Endothelial cell of umbilical vein (primary cell): ENCODE measurements at regions not wholly inside any gene's neighbourhood (a gene's known extent, or its start where the extent isn't known, plus 50 kb on each side); places are given as distances from the start of the nearest gene placed in this dataset.

Experiments
- BruUV-seq: library from RNA; stranded (reverse); fragments of 400-500 nt; replicated peaks from 2 replicates; lab custom pipeline; 2021; lab: Mats Ljungman, UMichigan
- CTCF ChIA-PET: fragments of 300-600, 350-600 bp; sonication (Branson Sonifier 250); formaldehyde crosslinking; loops from one replicate; lab custom pipeline; 2021; ENCODE audit warnings: antibody characterized with exemption, inconsistent platforms; lab: Charles Lee
- POLR2A ChIA-PET: fragments of 300-600, 350-600 bp; sonication (Branson Sonifier 250); formaldehyde crosslinking; loops from one replicate; lab custom pipeline; 2021; ENCODE audit warnings: antibody characterized with exemption, inconsistent platforms; lab: Charles Lee
- DNase-seq: peaks from one replicate; pipeline ENCODE4 v3.0.0-alpha.2; 2011; ENCODE audit warnings: low read depth, low spot score
- FAIRE-seq: peaks from 2 replicates; lab custom pipeline; 2011; peaks lifted over from hg19 to GRCh38; lab: Jason Lieb, UNC
- H2AFZ ChIP-seq: 2 replicates; pipeline ENCODE4 v1.6.0; 2012; ENCODE audit warnings: low read depth, low read length, control low read depth, inconsistent platforms
- H3K27ac ChIP-seq: 2 replicates; pipeline ENCODE4 v1.5.1; 2011; ENCODE audit warnings: low read depth, mild to moderate bottlenecking, control low read depth, low read length, moderate library complexity; ENCODE audit not compliant: insufficient read depth
- H3K27me3 ChIP-seq, 2 experiments: 2 replicates each; pipeline versions ENCODE4 v1.6.0 to v1.6.1; 2011; ENCODE audit warnings: low read length in 2 of 2, mixed read lengths in 1 of 2; ENCODE audit not compliant: control insufficient read depth in 2 of 2, insufficient read depth in 2 of 2
- H3K36me3 ChIP-seq, 2 experiments: 2 replicates in 1 of 2; 3 replicates in 1 of 2; pipeline ENCODE4 v1.5.1; 2011; ENCODE audit warnings: low read length in 2 of 2, mild to moderate bottlenecking in 1 of 2, moderate library complexity in 1 of 2; ENCODE audit not compliant: control insufficient read depth in 2 of 2, insufficient read depth in 2 of 2; ENCODE audit errors: extremely low read depth in 1 of 2
- H3K4me1 ChIP-seq: 3 replicates; pipeline ENCODE4 v1.5.1; 2011; ENCODE audit warnings: mild to moderate bottlenecking, low read length; ENCODE audit not compliant: control insufficient read depth, insufficient read depth; ENCODE audit errors: extremely low read depth
- H3K4me2 ChIP-seq: 2 replicates; pipeline ENCODE4 v1.6.1; 2011; ENCODE audit warnings: low read length, control low read depth, mixed read lengths; ENCODE audit not compliant: insufficient read depth
- H3K4me3 ChIP-seq, 3 experiments: fragments of 200-600 bp in 1 of 3; sonication (generic), shearing (Covaris generic) in 1 of 3; replicated peaks in 1 of 3; 2 replicates each; pipeline ENCODE4 v1.5.1; 2011 to 2016; ENCODE audit warnings: control low read depth in 3 of 3, low read length in 3 of 3, mild to moderate bottlenecking in 2 of 3, inconsistent platforms in 1 of 3, low read depth in 1 of 3, moderate library complexity in 1 of 3; ENCODE audit not compliant: insufficient read depth in 1 of 3
- H3K79me2 ChIP-seq: 2 replicates; pipeline ENCODE4 v1.6.0; 2012; ENCODE audit warnings: low read length, inconsistent platforms; ENCODE audit not compliant: control insufficient read depth, insufficient read depth
- H3K9ac ChIP-seq: replicated peaks from 2 replicates; pipeline ENCODE3; 2011; ENCODE audit warnings: low read length, control low read depth; ENCODE audit not compliant: insufficient read depth; ENCODE audit errors: extremely low read depth
- H3K9me1 ChIP-seq: replicated peaks from 3 replicates; pipeline ENCODE4 v1.6.0; 2011; ENCODE audit warnings: mild to moderate bottlenecking, low read length; ENCODE audit not compliant: control insufficient read depth, insufficient read depth; ENCODE audit errors: extremely low read depth
- H3K9me3 ChIP-seq: replicated peaks from 2 replicates; pipeline ENCODE4 v1.5.1; 2012; ENCODE audit warnings: low read length, inconsistent platforms; ENCODE audit not compliant: control insufficient read depth, insufficient read depth
- H4K20me1 ChIP-seq: replicated peaks from 2 replicates; pipeline ENCODE3; 2011; ENCODE audit warnings: mild to moderate bottlenecking, low read length; ENCODE audit not compliant: control insufficient read depth, insufficient read depth; ENCODE audit errors: extremely low read depth
- CTCF ChIP-seq, 2 donors: IDR thresholded peaks; 1 replicate in 1 of 2; 2 replicates in 1 of 2; pipeline ENCODE4 v1.5.1; 2011; ENCODE audit warnings: low read length in 2 of 2, mild to moderate bottlenecking in 2 of 2, moderate library complexity in 2 of 2, control low read depth in 1 of 2, inconsistent platforms in 1 of 2, low read depth in 1 of 2; ENCODE audit not compliant: insufficient read depth in 1 of 2; ENCODE audit errors: extremely low read depth in 1 of 2
- EZH2 ChIP-seq: IDR thresholded peaks from 2 replicates; pipeline ENCODE4 v1.6.1; 2012; ENCODE audit warnings: borderline replicate concordance, low read depth, mild to moderate bottlenecking, moderate library complexity, low read length, inconsistent platforms; ENCODE audit not compliant: severe bottlenecking
- FOS ChIP-seq: IDR thresholded peaks from 2 replicates; pipeline ENCODE4 v1.6.1; 2011; ENCODE audit warnings: mild to moderate bottlenecking, low read length, moderate library complexity, borderline replicate concordance; ENCODE audit not compliant: insufficient read depth
- GATA2 ChIP-seq: IDR thresholded peaks from 2 replicates; pipeline ENCODE4 v1.7.0; 2011; ENCODE audit warnings: low read depth, mild to moderate bottlenecking, moderate library complexity, mixed read lengths, low read length; ENCODE audit not compliant: insufficient read length, insufficient read depth
- JUN ChIP-seq: IDR thresholded peaks from 2 replicates; pipeline ENCODE4 v1.6.1; 2011; ENCODE audit warnings: borderline replicate concordance, low read depth; ENCODE audit not compliant: insufficient read length, insufficient read depth
- MAX ChIP-seq: IDR thresholded peaks from 2 replicates; pipeline ENCODE4 v1.6.1; 2011; ENCODE audit not compliant: insufficient read depth, insufficient read length
- MYC ChIP-seq: IDR thresholded peaks from one replicate; pipeline ENCODE4 v1.6.1; 2011; ENCODE audit warnings: mild to moderate bottlenecking, low read depth, low read length
- POLR2A ChIP-seq: IDR thresholded peaks from 2 replicates; pipeline ENCODE4 v1.6.1; 2012; ENCODE audit warnings: low read depth, mild to moderate bottlenecking, control low read depth, low read length
- POLR2AphosphoS5 ChIP-seq: IDR thresholded peaks from 2 replicates; pipeline ENCODE4 v1.6.1; 2012; ENCODE audit warnings: low read depth, mild to moderate bottlenecking, control low read depth, low read length, moderate library complexity; ENCODE audit not compliant: insufficient read depth
- dilution Hi-C: fragments of 300-500 bp; cut with MboI; formaldehyde crosslinking; loops from one replicate; pipeline ENCODE4 v1.15.0; 2019; ENCODE audit warnings: low sequenced_read_pairs; ENCODE audit not compliant: extremely low pct_ligation_motif_present
- intact Hi-C: fragments of 100-400 bp; cut with micrococcal nuclease; formaldehyde crosslinking; loops from one replicate; pipeline ENCODE4 v1.10.0; 2022

GRCh38 chr2:221063568-221063967 lies 508.5 kb downstream of the EPHA4 start:
- no TSS peak for BruUV-seq
- Histone ChIP-seq H3K9me3 (no peaks in the 10 kb centered on the region), H3K4me1 (no peaks in the 10 kb centered on the region), H3K9me1 (no peaks in the 10 kb centered on the region), H3K27ac (no peak overlapping the region), H3K4me3 (no peak overlapping the region), H3K36me3 (no peaks in the 10 kb centered on the region), H2AFZ (no peak overlapping the region), H3K4me2 (no peak overlapping the region), H3K27me3 (no peaks in the 10 kb centered on the region), H3K9ac (no peak overlapping the region), H3K79me2 (no peaks in the 10 kb centered on the region), H4K20me1 (no peaks in the 10 kb centered on the region)
- ChIA-PET POLR2A (no interaction called here), CTCF (no interaction called here)
- TF ChIP-seq EZH2 = no peak
- no peak for TF ChIP-seq CTCF (IDR thresholded peaks at IDR 0.05; ENCODE audit: extremely low read depth in 1 of 2, insufficient read depth in 1 of 2, low read depth in 1 of 2, low read length in 2 of 2)
- TF ChIP-seq POLR2A = no peak
- TF ChIP-seq POLR2AphosphoS5 = no peak
- TF ChIP-seq JUN = no peak
- TF ChIP-seq GATA2 = no peak
- no peak for TF ChIP-seq FOS
- no peak for TF ChIP-seq MAX
- no peak for TF ChIP-seq MYC
- intact Hi-C loops = no loop called here
- DNase-seq (no peak), FAIRE-seq (no peak)
- dilution Hi-C loops = no loop called here
